Body of pancreas (tissue), 4 donors: ENCODE measurements at regions not wholly inside any gene's neighbourhood (a gene's known extent, or its start where the extent isn't known, plus 50 kb on each side); places are given as distances from the start of the nearest gene placed in this dataset.

Experiments used
- POLR2A ChIP-seq, 3 donors: fragments of 450-650 bp; IDR thresholded peaks; one replicate each; pipeline ENCODE4 v1.6.1; 2016; ENCODE audit warnings: antibody characterized with exemption in 3 of 3, mild to moderate bottlenecking in 2 of 3
- TF ChIP-seq, protein P1 (sequence below), 7 experiments: fragments of 450-650 bp in 4 of 7; fragments of 200-600 bp in 3 of 7; sonication (generic) in 3 of 7; IDR thresholded peaks; one replicate each; pipeline ENCODE4 v1.5.1; 2016 to 2019; ENCODE audit warnings: antibody characterized with exemption in 7 of 7

DNA sequence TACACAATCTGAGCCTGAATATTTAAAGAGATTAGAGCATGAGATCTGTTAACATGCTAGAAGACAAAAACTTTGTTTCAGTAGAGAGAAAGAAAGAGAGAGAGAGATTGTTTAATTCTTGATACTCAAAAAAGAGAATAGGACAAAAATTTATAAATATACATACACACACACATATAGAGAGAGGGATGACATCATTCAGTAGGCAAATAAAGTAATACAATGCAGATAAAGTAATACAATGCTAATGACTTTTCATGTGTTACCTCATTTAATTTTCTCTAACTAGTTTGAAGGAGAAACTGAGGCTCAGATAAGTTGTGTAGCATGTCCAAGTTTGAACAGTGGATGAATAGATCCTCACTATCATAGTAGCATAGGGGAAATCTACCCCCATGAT, 286.4 kb downstream of the CMPK2 start:
- TF ChIP-seq, protein P1, sequence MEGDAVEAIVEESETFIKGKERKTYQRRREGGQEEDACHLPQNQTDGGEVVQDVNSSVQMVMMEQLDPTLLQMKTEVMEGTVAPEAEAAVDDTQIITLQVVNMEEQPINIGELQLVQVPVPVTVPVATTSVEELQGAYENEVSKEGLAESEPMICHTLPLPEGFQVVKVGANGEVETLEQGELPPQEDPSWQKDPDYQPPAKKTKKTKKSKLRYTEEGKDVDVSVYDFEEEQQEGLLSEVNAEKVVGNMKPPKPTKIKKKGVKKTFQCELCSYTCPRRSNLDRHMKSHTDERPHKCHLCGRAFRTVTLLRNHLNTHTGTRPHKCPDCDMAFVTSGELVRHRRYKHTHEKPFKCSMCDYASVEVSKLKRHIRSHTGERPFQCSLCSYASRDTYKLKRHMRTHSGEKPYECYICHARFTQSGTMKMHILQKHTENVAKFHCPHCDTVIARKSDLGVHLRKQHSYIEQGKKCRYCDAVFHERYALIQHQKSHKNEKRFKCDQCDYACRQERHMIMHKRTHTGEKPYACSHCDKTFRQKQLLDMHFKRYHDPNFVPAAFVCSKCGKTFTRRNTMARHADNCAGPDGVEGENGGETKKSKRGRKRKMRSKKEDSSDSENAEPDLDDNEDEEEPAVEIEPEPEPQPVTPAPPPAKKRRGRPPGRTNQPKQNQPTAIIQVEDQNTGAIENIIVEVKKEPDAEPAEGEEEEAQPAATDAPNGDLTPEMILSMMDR (IDR thresholded peaks at IDR 0.05), result no peak
- TF ChIP-seq POLR2A (IDR thresholded peaks at IDR 0.05), result no peak
